HG02970 (cell line): ENCODE measurements at regions not wholly inside any gene's neighbourhood (a gene's known extent, or its start where the extent isn't known, plus 50 kb on each side); places are given as distances from the start of the nearest gene placed in this dataset.

ENCODE experiments used
- ATAC-seq: cut with Tn5 transposase; IDR thresholded peaks from one replicate; pipeline ENCODE4 v1.9.1; 2021; ENCODE audit warnings: mild to moderate bottlenecking, moderate library complexity, moderate number of reproducible peaks; ENCODE audit not compliant: unreplicated experiment, low FRiP score

GRCh38 chr1:87599569-87599968 lies 270.9 kb downstream of the LMO4 start:
- no peak for ATAC-seq

GRCh38 chr1:87600055-87600850 lies 271.6 kb downstream of the LMO4 start:
- ATAC-seq = no peak

GRCh38 chr1:87600854-87601253 lies 272.2 kb downstream of the LMO4 start:
- ATAC-seq = no peak

DNA sequence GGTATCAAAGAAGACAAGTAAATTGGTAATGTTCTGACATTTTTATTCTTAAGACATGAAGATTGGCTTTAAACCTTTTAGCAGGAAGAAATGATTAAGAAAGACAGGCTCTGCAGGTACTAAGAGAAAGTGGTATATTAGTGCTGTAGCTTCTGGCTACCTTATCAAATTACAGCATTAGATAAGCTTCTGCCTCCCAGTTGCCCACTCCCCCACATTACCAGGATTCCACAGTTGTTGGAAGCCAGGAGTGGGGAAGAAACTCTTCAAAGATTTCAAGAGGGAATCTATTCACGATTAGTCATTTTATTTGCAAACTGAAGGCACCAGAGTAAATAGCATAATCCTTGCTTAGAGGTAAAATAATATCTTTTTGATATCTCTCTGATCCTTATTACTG lies 274.9 kb downstream of the LMO4 start:
- ATAC-seq = no peak

- ATAC-seq = no peak
Measured at GRCh38 chr1:87612956-87613355, 284.3 kb downstream of the LMO4 start.

DNA sequence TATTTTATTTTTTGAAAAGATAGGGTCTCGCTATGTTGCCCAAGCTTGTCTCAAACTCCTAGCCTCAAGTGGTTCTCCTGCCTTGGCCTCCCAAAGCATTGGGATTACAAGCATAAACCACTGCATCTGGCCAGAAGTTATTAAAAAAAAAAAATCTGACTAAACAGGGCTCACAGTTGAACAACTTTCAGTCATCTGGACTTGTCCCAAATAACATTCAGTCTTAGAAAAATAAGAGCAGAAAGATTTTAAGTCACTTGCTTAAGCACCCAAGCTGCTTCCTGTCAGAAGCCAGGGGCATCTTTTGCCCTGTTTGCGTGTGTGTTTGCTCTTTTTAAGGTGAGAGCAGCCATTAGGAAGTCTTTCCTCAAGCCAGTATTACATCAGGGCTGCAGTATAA lies 286.8 kb downstream of the LMO4 start:
- no peak for ATAC-seq

- no peak for ATAC-seq
Measured at GRCh38 chr1:87615901-87616300, 287.2 kb downstream of the LMO4 start.

GRCh38 chr1:87620807-87621206 lies 292.1 kb downstream of the LMO4 start:
- no peak for ATAC-seq

DNA sequence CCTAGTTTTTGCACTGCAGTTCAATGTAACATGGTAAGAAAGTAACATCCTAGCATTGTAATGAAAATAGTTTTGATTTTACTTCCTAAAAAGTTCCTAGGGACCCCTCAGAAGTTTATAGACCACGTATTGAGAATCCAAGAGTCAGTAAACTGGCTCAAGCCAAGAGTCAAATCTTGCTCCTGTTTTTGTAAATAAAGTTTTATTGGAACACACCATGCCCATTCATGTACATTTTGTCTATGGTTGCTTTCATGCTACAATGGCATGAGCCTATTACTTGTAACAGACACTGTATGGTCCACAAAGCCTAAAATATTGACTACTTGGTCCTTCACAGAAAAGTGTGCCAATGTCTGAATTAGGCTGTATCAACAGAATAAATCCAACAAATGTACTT lies 301.0 kb downstream of the LMO4 start:
- no peak for ATAC-seq

DNA sequence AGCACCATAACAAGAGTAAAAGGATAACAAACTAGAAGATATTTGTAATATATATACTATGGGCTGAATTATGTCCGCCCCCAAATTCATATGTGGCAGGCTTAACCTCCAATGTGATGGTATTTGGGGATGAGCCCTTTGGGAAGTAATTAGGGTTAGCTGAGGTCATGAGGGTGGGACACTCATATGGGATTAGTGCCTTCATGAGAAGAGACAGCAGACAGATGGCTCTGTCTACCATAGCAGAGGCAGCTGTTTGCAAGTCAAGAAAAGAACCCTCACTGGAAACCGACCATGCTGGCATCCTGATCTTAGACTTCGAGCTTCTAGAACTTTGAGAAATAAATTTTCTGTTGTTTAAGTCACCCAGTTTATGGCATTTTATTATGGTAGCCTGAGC lies 303.6 kb downstream of the LMO4 start:
- no peak for ATAC-seq

- no peak for ATAC-seq
Measured at GRCh38 chr1:87636198-87636892, 307.7 kb downstream of the LMO4 start.

- ATAC-seq = no peak
Measured at GRCh38 chr1:87638636-87639035, 310.0 kb downstream of the LMO4 start.

- no peak for ATAC-seq
Measured at GRCh38 chr1:87641996-87642395, 313.3 kb downstream of the LMO4 start.

- no peak for ATAC-seq
Measured at GRCh38 chr1:87642581-87643221, 314.0 kb downstream of the LMO4 start.

DNA sequence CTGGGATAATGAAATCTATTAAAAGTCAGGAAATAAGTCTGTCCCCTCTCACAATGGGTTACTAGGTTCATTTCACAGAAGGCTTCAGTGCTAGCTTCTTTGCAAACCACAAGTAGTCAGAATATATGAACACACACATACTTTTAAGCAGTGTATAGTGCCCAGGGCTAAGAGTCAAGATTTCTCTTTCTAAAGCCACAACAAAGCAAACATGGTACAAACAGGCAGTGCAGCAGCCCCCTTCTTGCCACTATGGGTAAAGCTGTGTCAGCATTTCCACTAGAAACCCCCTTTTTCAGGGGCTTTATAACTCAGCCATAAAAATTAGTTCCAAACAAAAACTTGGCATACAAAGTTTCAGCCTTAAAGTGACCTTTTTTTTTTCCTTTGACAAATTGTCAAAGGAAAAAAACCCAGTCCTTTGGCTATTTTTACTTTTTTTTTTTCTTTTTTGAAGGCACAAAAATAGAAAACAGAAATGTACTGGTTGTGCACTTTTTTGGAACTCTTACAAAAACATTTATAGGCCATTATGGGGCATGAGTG lies 315.4 kb downstream of the LMO4 start:
- no peak for ATAC-seq

- ATAC-seq = no peak
Measured at GRCh38 chr1:87644579-87645190, 316.0 kb downstream of the LMO4 start.

DNA sequence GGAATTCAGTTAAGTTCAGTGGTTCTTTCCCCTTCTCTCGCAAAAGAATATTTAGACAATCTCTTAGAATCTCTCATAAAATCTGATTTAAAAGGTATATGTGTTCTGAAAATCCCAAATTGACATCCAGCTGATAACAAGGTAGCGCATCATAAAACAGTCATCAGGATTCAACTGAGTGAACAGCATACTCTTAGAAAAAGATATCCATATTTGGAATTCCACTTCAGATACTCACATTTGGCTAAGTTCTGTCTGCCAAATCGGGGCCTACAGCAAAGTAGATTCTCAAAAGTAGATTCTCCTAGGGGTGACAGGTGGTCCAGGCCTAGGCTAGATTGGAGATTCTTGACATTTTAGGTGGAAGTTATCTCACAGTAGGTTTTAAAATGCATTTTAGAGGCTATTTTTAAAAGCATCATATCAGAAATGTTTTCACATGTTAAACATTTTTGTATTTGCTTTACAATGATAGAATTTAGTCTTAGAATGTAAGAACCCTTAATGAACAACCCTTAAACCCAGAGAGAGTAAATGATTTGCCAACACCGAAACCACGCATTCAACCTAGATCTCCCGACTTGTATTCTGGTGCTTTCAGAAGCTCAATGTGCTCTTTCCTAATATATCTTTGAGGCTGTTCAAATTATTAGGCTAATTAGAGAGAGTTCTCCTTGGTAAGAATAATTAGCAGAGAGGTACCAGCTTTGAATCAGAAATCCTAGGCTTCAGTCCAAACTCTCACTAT lies 318.9 kb downstream of the LMO4 start:
- ATAC-seq = no peak

GRCh38 chr1:87648323-87649119 lies 319.8 kb downstream of the LMO4 start:
- ATAC-seq = no peak

GRCh38 chr1:87650306-87650705 lies 321.6 kb downstream of the LMO4 start:
- ATAC-seq = no peak
